HEK293T (cell line): ENCODE measurements at regions not wholly inside any gene's neighbourhood (a gene's known extent, or its start where the extent isn't known, plus 50 kb on each side); places are given as distances from the start of the nearest gene placed in this dataset.

ENCODE experiments used
- CTCF ChIA-PET: fragments of 350-600 bp; formaldehyde crosslinking; extraction: SDS; loops from one replicate; lab custom pipeline; 2021; ENCODE audit warnings: antibody characterized with exemption, inconsistent platforms; lab: Yijun Ruan, JAX
- POLR2A ChIA-PET: fragments of 350-600 bp; formaldehyde crosslinking; extraction: SDS; loops from one replicate; lab custom pipeline; 2020; ENCODE audit warnings: antibody characterized with exemption, inconsistent platforms; lab: Yijun Ruan, JAX
- DNase-seq: peaks from one replicate; pipeline ENCODE4 v3.0.0; 2012; ENCODE audit warnings: mixed read lengths; ENCODE audit errors: extremely low spot score
- ARNT ChIP-seq: fragments of 450-650 bp; IDR thresholded peaks from 2 replicates; pipeline ENCODE4 v1.6.1; 2017; ENCODE audit warnings: mild to moderate bottlenecking
- BHLHE40 ChIP-seq: fragments of 450-650 bp; IDR thresholded peaks from 2 replicates; pipeline ENCODE4 v1.6.1; 2016; ENCODE audit warnings: mild to moderate bottlenecking, moderate library complexity, borderline replicate concordance
- CTBP1 ChIP-seq: fragments of 450-650 bp; IDR thresholded peaks from 2 replicates; pipeline ENCODE4 v1.6.1; 2016; ENCODE audit warnings: borderline replicate concordance
- ELF4 ChIP-seq: fragments of 450-650 bp; IDR thresholded peaks from 2 replicates; pipeline ENCODE4 v1.6.1; 2017; ENCODE audit warnings: antibody characterized with exemption
- FOXA1 ChIP-seq: fragments of 450-650 bp; IDR thresholded peaks from 2 replicates; pipeline ENCODE4 v1.6.1; 2016; ENCODE audit warnings: mild to moderate bottlenecking
- FOXK2 ChIP-seq: fragments of 450-650 bp; IDR thresholded peaks from 2 replicates; pipeline ENCODE4 v1.6.1; 2016; ENCODE audit warnings: mild to moderate bottlenecking
- FOXM1 ChIP-seq: fragments of 450-650 bp; IDR thresholded peaks from 2 replicates; pipeline ENCODE4 v1.6.1; 2017; ENCODE audit warnings: mild to moderate bottlenecking, borderline replicate concordance
- HDGF ChIP-seq: fragments of 450-650 bp; IDR thresholded peaks from 2 replicates; pipeline ENCODE4 v1.6.1; 2017; ENCODE audit warnings: antibody characterized with exemption, borderline replicate concordance
- L3MBTL2 ChIP-seq: fragments of 450-650 bp; conservative IDR thresholded peaks from 2 replicates; pipeline ENCODE4 v1.6.1; 2016; ENCODE audit warnings: mild to moderate bottlenecking
- LEF1 ChIP-seq: fragments of 450-650 bp; IDR thresholded peaks from 2 replicates; pipeline ENCODE4 v1.6.1; 2017; ENCODE audit warnings: mild to moderate bottlenecking, borderline replicate concordance
- NFRKB ChIP-seq: fragments of 450-650 bp; IDR thresholded peaks from 2 replicates; pipeline ENCODE4 v1.6.1; 2016; ENCODE audit warnings: mild to moderate bottlenecking, moderate library complexity
- PKNOX1 ChIP-seq: fragments of 450-650 bp; IDR thresholded peaks from 2 replicates; pipeline ENCODE4 v1.6.1; 2016
- SP1 ChIP-seq: fragments of 450-650 bp; IDR thresholded peaks from 2 replicates; pipeline ENCODE4 v1.6.1; 2017
- SUZ12 ChIP-seq: fragments of 450-650 bp; IDR thresholded peaks from 2 replicates; pipeline ENCODE4 v1.6.1; 2016; ENCODE audit warnings: mild to moderate bottlenecking
- TARDBP ChIP-seq: fragments of 450-650 bp; IDR thresholded peaks from 2 replicates; pipeline ENCODE4 v1.6.1; 2016
- ZNF384 ChIP-seq: fragments of 450-650 bp; IDR thresholded peaks from 2 replicates; pipeline ENCODE4 v1.6.1; 2016

GRCh38 chr6:105495515-105495914 lies 92.6 kb upstream of the PREP start:
- DNase-seq: no peak
- TF ChIP-seq HDGF (no peak), NFRKB (no peak), SUZ12 (no peak), L3MBTL2 (no peak), FOXM1 (no peak), FOXA1 (no peak), SP1 (no peak), LEF1 (no peak), ELF4 (no peak), PKNOX1 (no peak), ZNF384 (no peak), BHLHE40 (no peak), CTBP1 (no peak), TARDBP (no peak), FOXK2 (no peak)
- POLR2A ChIA-PET: no interaction called here
- CTCF ChIA-PET: no interaction called here

GRCh38 chr6:105494688-105495087 lies 91.8 kb upstream of the PREP start:
- CTCF ChIA-PET: no interaction called here
- POLR2A ChIA-PET: no interaction called here
- DNase-seq: no peak
- TF ChIP-seq CTBP1 (no peak), NFRKB (no peak), FOXK2 (no peak), SP1 (no peak), ARNT (no peak), ZNF384 (no peak), L3MBTL2 (no peak), SUZ12 (no peak)

GRCh38 chr6:105493736-105494135 lies 90.9 kb upstream of the PREP start:
- no peak for DNase-seq
- TF ChIP-seq ZNF384 (no peak), SP1 (no peak), ARNT (no peak), BHLHE40 (no peak), PKNOX1 (no peak), SUZ12 (no peak), FOXM1 (no peak), HDGF (no peak), FOXA1 (no peak), CTBP1 (no peak), NFRKB (no peak), LEF1 (no peak)
- ChIA-PET POLR2A (no interaction called here), CTCF (interaction anchor here (0.6 kb wide), 2 partner anchors 134 to 239 kb away, joined by 3 to 5 read pairs; no protein-coding TSS in a partner anchor)

GRCh38 chr6:105492706-105493673 lies 90.1 kb upstream of the PREP start:
- ChIA-PET POLR2A (no interaction called here), CTCF (interaction anchor here (0.5 to 0.6 kb wide), 4 partner anchors 134 to 730 kb away, joined by 3 to 5 read pairs (median 4); no protein-coding TSS in a partner anchor)
- DNase-seq: no peak
- TF ChIP-seq NFRKB (no peak), BHLHE40 (no peak), ARNT (no peak), CTBP1 (no peak), TARDBP (no peak), SP1 (no peak), L3MBTL2 (no peak), HDGF (no peak), ZNF384 (no peak), FOXA1 (no peak), ELF4 (no peak), FOXK2 (no peak), LEF1 (no peak), SUZ12 (no peak), PKNOX1 (no peak), FOXM1 (no peak)

GRCh38 chr6:105489216-105489530 lies 86.3 kb upstream of the PREP start:
- TF ChIP-seq FOXM1 (no peak), ELF4 (no peak), L3MBTL2 (no peak), CTBP1 (no peak), HDGF (no peak), FOXK2 (no peak), ARNT (no peak), ZNF384 (no peak), SUZ12 (no peak), PKNOX1 (no peak), NFRKB (no peak), BHLHE40 (no peak)
- ChIA-PET CTCF (interaction anchor here (2.2 kb wide), 1 partner anchor 58 kb away, joined by 5 read pairs; no protein-coding TSS in a partner anchor), POLR2A (no interaction called here)
- no peak for DNase-seq
